K562 (cell line): ENCODE measurements at regions not wholly inside any gene's neighbourhood (a gene's known extent, or its start where the extent isn't known, plus 50 kb on each side); places are given as distances from the start of the nearest gene placed in this dataset.

Experiments
- ATAC-seq: fragments of 200-7000 bp; cut with Tn5 transposase; 3 replicates; pipeline ENCODE4 v1.9.1; 2020; ENCODE audit warnings: moderate library complexity
- BruUV-seq: library from RNA; stranded (reverse); fragments of 400-500 nt; replicated peaks from 2 replicates; lab custom pipeline; 2021; lab: Mats Ljungman, UMichigan
- CTCF ChIA-PET: fragments of 300-600 bp; formaldehyde crosslinking; extraction: SDS; loops from one replicate; lab custom pipeline; 2021; ENCODE audit warnings: low intra/inter-chr PET ratio; lab: Yijun Ruan, JAX
- POLR2A ChIA-PET: fragments of 300-600, 350-650 bp; sonication (Branson Sonifier 250); formaldehyde crosslinking; extraction: SDS; loops from one replicate; lab custom pipeline; 2021; ENCODE audit warnings: antibody characterized with exemption, inconsistent platforms; lab: Yijun Ruan, JAX
- DNase-seq, 4 experiments: peaks; one replicate each; pipeline versions ENCODE4 v3.0.0 to v3.0.0-alpha.2; 2011 to 2018; ENCODE audit warnings: low spot score in 3 of 4, mixed read lengths in 3 of 4; ENCODE audit errors: extremely low read depth in 1 of 4
- FAIRE-seq: peaks from 2 replicates; lab custom pipeline; 2011; peaks lifted over from hg19 to GRCh38; lab: Jason Lieb, UNC
- H2AFZ ChIP-seq: 2 replicates; pipeline ENCODE4 v1.6.0; 2011; ENCODE audit warnings: low read depth, low read length, control low read depth, inconsistent platforms
- H3K27ac ChIP-seq: fragments of 200-600 bp; 3 replicates; pipeline ENCODE4 v1.8.0; 2011; ENCODE audit warnings: low read depth, mild to moderate bottlenecking, control low read depth, inconsistent platforms, low read length, moderate library complexity, mixed read lengths; ENCODE audit errors: extremely low read depth
- H3K27me3 ChIP-seq, 2 experiments: fragments of 300-600 bp in 1 of 2; 2 replicates in 1 of 2; 3 replicates in 1 of 2; pipeline versions ENCODE4 v1.6.0 to v1.8.0; 2011; ENCODE audit warnings: inconsistent platforms in 2 of 2, low read length in 2 of 2, mild to moderate bottlenecking in 1 of 2, mixed read lengths in 1 of 2, moderate library complexity in 1 of 2; ENCODE audit not compliant: control insufficient read depth in 2 of 2, insufficient read depth in 2 of 2
- H3K36me3 ChIP-seq: fragments of 300-600 bp; 3 replicates; pipeline ENCODE4 v1.8.0; 2011; ENCODE audit warnings: mild to moderate bottlenecking, low read length, inconsistent platforms; ENCODE audit not compliant: control insufficient read depth, insufficient read depth
- H3K4me1 ChIP-seq, 2 experiments: fragments of 200-600 bp in 1 of 2; replicated peaks in 1 of 2; 2 replicates in 1 of 2; 3 replicates in 1 of 2; pipeline versions ENCODE4 v1.5.1 to v1.8.0; 2011; ENCODE audit warnings: inconsistent platforms in 2 of 2, low read length in 2 of 2, mild to moderate bottlenecking in 1 of 2, mixed read lengths in 1 of 2, moderate library complexity in 1 of 2; ENCODE audit not compliant: control insufficient read depth in 2 of 2, insufficient read depth in 2 of 2
- H3K4me2 ChIP-seq: 2 replicates; pipeline ENCODE4 v1.6.1; 2011; ENCODE audit warnings: low read length, control low read depth, inconsistent platforms, mixed read lengths; ENCODE audit not compliant: insufficient read depth
- H3K4me3 ChIP-seq: fragments of 200-600 bp; sonication (generic), shearing (Covaris generic); 2 replicates; pipeline ENCODE4 v1.5.1; 2016; ENCODE audit warnings: control low read depth, inconsistent platforms
- H3K79me2 ChIP-seq: fragments of 200-600 bp; 3 replicates; pipeline ENCODE4 v1.8.0; 2011; ENCODE audit warnings: low read length, inconsistent platforms; ENCODE audit not compliant: control insufficient read depth, insufficient read depth
- H3K9ac ChIP-seq, 2 experiments: 2 replicates each; pipeline versions ENCODE4 v1.6.0 to v1.6.1; 2011; ENCODE audit warnings: low read depth in 2 of 2, low read length in 2 of 2, control low read depth in 1 of 2, inconsistent platforms in 1 of 2, mild to moderate bottlenecking in 1 of 2, mixed read lengths in 1 of 2; ENCODE audit not compliant: insufficient read depth in 1 of 2
- H3K9me1 ChIP-seq: one replicate; pipeline ENCODE4 v1.6.0; 2011; ENCODE audit warnings: inconsistent platforms, mild to moderate bottlenecking, low read length, moderate library complexity; ENCODE audit not compliant: control insufficient read depth, insufficient read depth
- H3K9me3 ChIP-seq: replicated peaks from 2 replicates; pipeline ENCODE4 v1.5.1; 2011; ENCODE audit warnings: low read depth, low read length, inconsistent platforms; ENCODE audit not compliant: control insufficient read depth, insufficient read depth
- H4K20me1 ChIP-seq: replicated peaks from 2 replicates; pipeline ENCODE4 v1.6.1; 2011; ENCODE audit warnings: low read length, inconsistent platforms, mixed read lengths; ENCODE audit not compliant: control insufficient read depth, insufficient read depth
- ADNP ChIP-seq: fragments of 200-800 bp; sonication (Bioruptor generic); IDR thresholded peaks from 2 replicates; pipeline ENCODE4 v1.6.1; 2016; ENCODE audit warnings: missing genetic modification characterization, missing compliant biosample characterization
- ARNT ChIP-seq, 2 experiments: fragments of 450-650 bp; IDR thresholded peaks; 2 replicates each; pipeline ENCODE4 v1.6.1; 2016; ENCODE audit warnings: mild to moderate bottlenecking in 1 of 2
- BCOR ChIP-seq: fragments of 450-650 bp; IDR thresholded peaks from 2 replicates; pipeline ENCODE4 v1.6.1; 2016
- CBFA2T3 ChIP-seq: fragments of 450-650 bp; IDR thresholded peaks from 2 replicates; pipeline ENCODE4 v1.6.1; 2017
- CBX1 ChIP-seq: sonication (generic); IDR thresholded peaks from 2 replicates; pipeline ENCODE4 v1.6.1; 2016; ENCODE audit warnings: antibody characterized with exemption, low read depth, mild to moderate bottlenecking
- CBX3 ChIP-seq, 2 experiments: IDR thresholded peaks; 1 replicate in 1 of 2; 2 replicates in 1 of 2; pipeline ENCODE4 v1.6.1; 2012; ENCODE audit warnings: inconsistent platforms in 2 of 2, low read length in 2 of 2, borderline replicate concordance in 1 of 2, control low read depth in 1 of 2
- CHD4 ChIP-seq: fragments of 200-600 bp; sonication (generic); IDR thresholded peaks from 3 replicates; pipeline ENCODE4 v1.6.1; 2012; ENCODE audit warnings: low read depth, mild to moderate bottlenecking, mixed read lengths, low read length, inconsistent platforms; ENCODE audit not compliant: insufficient read depth, insufficient replicate concordance, poor library complexity, severe bottlenecking
- HDAC2 ChIP-seq: fragments of 450-650 bp; IDR thresholded peaks from 2 replicates; pipeline ENCODE4 v1.6.1; 2016; ENCODE audit warnings: mild to moderate bottlenecking
- KAT8 ChIP-seq: fragments of 450-650 bp; IDR thresholded peaks from 2 replicates; pipeline ENCODE4 v1.6.1; 2016; ENCODE audit warnings: low read depth, mild to moderate bottlenecking
- KDM1A ChIP-seq, 2 experiments: fragments of 450-650 bp; IDR thresholded peaks; 2 replicates each; pipeline ENCODE4 v1.6.1; 2016; ENCODE audit warnings: mild to moderate bottlenecking in 2 of 2
- OTX1 ChIP-seq: fragments of 450-650 bp; formaldehyde crosslinking; IDR thresholded peaks from 2 replicates; pipeline ENCODE4 v1.4.0; 2022; ENCODE audit warnings: mild to moderate bottlenecking
- RBM25 ChIP-seq: fragments of 200-400 bp; formaldehyde crosslinking; IDR thresholded peaks from 2 replicates; pipeline ENCODE4 v1.6.1; 2018; ENCODE audit warnings: low read length, low read depth, moderate library complexity; ENCODE audit not compliant: severe bottlenecking
- RCOR1 ChIP-seq, 2 experiments: IDR thresholded peaks; 2 replicates each; pipeline ENCODE4 v1.6.1; 2012; ENCODE audit warnings: low read depth in 2 of 2, low read length in 2 of 2, borderline replicate concordance in 1 of 2, improper control_type of control experiment in 1 of 2
- SMARCA5 ChIP-seq: fragments of 450-650 bp; IDR thresholded peaks from 2 replicates; pipeline ENCODE4 v1.6.1; 2016
- TBL1XR1 ChIP-seq, 2 experiments: IDR thresholded peaks; 2 replicates each; pipeline ENCODE4 v1.6.1; 2012; ENCODE audit warnings: improper control_type of control experiment in 2 of 2, low read length in 2 of 2, mild to moderate bottlenecking in 1 of 2
- WGBS: fragments of 100-300 bp; shearing (Covaris generic); methylation state at CpG from one replicate; pipeline ENCODE4 v1.1.6; 2016; ENCODE audit warnings: low coverage, mixed read lengths; ENCODE audit not compliant: insufficient coverage; ENCODE audit errors: missing lambda C conversion rate; 5-methylcytosine and 5-hydroxymethylcytosine counted together
- in situ Hi-C: fragments of 300-500 bp; cut with MboI; formaldehyde crosslinking; loops from 4 replicates; pipeline ENCODE4 v1.15.0; 2018; ENCODE audit warnings: inconsistent platforms, mixed read lengths
- intact Hi-C: fragments of 100-400 bp; cut with micrococcal nuclease; formaldehyde crosslinking; loops from 2 replicates; pipeline ENCODE4 v1.14.2; 2022
- TF ChIP-seq, protein P1 (sequence below), 2 experiments: fragments of 450-650 bp; IDR thresholded peaks; 2 replicates each; pipeline ENCODE4 v1.6.1; 2018; ENCODE audit warnings: mild to moderate bottlenecking in 2 of 2, low read depth in 1 of 2; ENCODE audit not compliant: partially characterized antibody in 2 of 2

DNA sequence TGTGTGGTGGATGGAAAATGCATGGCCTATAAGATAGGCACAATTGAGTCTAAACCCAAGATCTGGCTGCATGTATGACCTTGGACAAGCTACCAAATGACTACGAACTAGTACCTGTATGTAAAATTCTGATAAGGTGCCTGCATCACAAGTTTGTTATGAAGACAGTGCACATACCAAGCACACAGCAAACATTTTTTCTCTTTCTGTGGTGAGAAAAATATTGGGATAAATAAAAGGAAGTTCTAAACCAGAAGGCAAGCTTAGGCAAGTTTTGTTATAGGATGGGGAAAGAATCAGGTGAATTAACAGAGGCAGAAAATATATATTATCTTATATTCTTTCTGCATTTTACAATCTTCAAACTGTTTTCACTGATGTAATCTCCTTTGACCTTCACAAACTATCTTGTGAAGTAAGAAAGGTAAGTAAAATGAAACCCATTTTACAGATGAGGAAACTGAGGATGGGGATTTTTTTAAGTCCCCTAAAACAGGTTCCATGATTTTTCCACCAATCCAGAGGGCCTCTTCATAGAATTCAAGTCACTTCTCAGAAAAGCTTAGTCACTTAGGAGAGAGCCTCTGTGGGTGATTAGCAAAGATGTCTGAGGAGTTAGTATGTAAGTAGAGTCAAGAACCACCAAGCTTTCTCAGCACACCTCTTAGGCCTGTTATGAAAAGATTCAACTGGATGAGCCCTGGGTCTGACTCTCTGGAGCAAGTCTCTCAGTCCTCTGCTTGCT, 132.0 kb upstream of the RAP1B start:
- Histone ChIP-seq H2AFZ (no peak overlapping the region), H3K9ac (no peak overlapping the region), H3K27ac (no peak overlapping the region), H3K4me3 (no peak overlapping the region), H3K27me3 (no peaks in the 10 kb centered on the region), H3K9me3 (no peaks in the 10 kb centered on the region; the same call in 1 of the 2 replicates), H4K20me1 (no peaks in the 10 kb centered on the region), H3K4me2 (no peak overlapping the region), H3K36me3 (no peaks in the 10 kb centered on the region), H3K9me1 (no peaks in the 10 kb centered on the region), H3K4me1 (peaks cover 0 to 24% of the 10 kb centered on the region in 2 experiments; a peak in 3 of 5 replicates), H3K79me2 (no peaks in the 10 kb centered on the region)
- WGBS = 39% methylated on average over 1 of the region's 1 CpG
- BruUV-seq = no TSS peak
- in situ Hi-C loops = no loop called here
- CTCF ChIA-PET = no interaction called here
- POLR2A ChIA-PET = no interaction called here
- FAIRE-seq (no peak), ATAC-seq (no peak), DNase-seq (no peak)
- TF ChIP-seq OTX1 (CRISPR knock-in tag) (no peak), ARNT (IDR thresholded peaks at IDR 0.05) (no peak), RCOR1 (IDR thresholded peaks at IDR 0.05; ENCODE audit: borderline replicate concordance in 1 of 2, low read depth in 2 of 2, low read length in 2 of 2) (peak in 1 of 2 experiments; percentile 74; a peak in 1 of 4 replicates), CBX3 (IDR thresholded peaks at IDR 0.05; ENCODE audit: borderline replicate concordance in 1 of 2, low read length in 2 of 2) (peak in 1 of 2 experiments; percentile 52; a peak in 2 of 3 replicates), CBFA2T3 (no peak), KAT8 (no peak), BCOR (peak; percentile 91), RBM25 (peak; percentile 96), HDAC2 (peak; percentile 78; the same call in 1 of the 2 replicates), CBX1 (0 out of 2 replicates have a peak, but pooled peaks have one; percentile 50), TBL1XR1 (IDR thresholded peaks at IDR 0.05; ENCODE audit: low read length in 2 of 2) (no peak), CHD4 (peak; percentile 97), ADNP (tag) (peak; percentile 81), KDM1A (IDR thresholded peaks at IDR 0.05) (peak; percentile 36 to 79; a peak in 2 of 4 replicates), SMARCA5 (peak; percentile 67; the same call in 1 of the 2 replicates)
- TF ChIP-seq, protein P1, sequence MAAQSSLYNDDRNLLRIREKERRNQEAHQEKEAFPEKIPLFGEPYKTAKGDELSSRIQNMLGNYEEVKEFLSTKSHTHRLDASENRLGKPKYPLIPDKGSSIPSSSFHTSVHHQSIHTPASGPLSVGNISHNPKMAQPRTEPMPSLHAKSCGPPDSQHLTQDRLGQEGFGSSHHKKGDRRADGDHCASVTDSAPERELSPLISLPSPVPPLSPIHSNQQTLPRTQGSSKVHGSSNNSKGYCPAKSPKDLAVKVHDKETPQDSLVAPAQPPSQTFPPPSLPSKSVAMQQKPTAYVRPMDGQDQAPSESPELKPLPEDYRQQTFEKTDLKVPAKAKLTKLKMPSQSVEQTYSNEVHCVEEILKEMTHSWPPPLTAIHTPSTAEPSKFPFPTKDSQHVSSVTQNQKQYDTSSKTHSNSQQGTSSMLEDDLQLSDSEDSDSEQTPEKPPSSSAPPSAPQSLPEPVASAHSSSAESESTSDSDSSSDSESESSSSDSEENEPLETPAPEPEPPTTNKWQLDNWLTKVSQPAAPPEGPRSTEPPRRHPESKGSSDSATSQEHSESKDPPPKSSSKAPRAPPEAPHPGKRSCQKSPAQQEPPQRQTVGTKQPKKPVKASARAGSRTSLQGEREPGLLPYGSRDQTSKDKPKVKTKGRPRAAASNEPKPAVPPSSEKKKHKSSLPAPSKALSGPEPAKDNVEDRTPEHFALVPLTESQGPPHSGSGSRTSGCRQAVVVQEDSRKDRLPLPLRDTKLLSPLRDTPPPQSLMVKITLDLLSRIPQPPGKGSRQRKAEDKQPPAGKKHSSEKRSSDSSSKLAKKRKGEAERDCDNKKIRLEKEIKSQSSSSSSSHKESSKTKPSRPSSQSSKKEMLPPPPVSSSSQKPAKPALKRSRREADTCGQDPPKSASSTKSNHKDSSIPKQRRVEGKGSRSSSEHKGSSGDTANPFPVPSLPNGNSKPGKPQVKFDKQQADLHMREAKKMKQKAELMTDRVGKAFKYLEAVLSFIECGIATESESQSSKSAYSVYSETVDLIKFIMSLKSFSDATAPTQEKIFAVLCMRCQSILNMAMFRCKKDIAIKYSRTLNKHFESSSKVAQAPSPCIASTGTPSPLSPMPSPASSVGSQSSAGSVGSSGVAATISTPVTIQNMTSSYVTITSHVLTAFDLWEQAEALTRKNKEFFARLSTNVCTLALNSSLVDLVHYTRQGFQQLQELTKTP (IDR thresholded peaks at IDR 0.05; ENCODE audit: low read depth in 1 of 2, partially characterized antibody in 2 of 2) = no peak
- intact Hi-C loops = no loop called here
